ENCODE measurements at regions not wholly inside any gene's neighbourhood (a gene's known extent, or its start where the extent isn't known, plus 50 kb on each side); places are given as distances from the start of the nearest gene placed in this dataset.

GRCh38 chr12:28092396-28092795, 97.9 kb upstream of the CCDC91 start:
- H3F3A ChIP-seq (replicated peaks; ENCODE audit: insufficient read depth), result no peaks in the 10 kb centered on the region
- no peaks in the 10 kb centered on the region for H3K9me2 ChIP-seq
- CTCF ChIA-PET, result no interaction called here
- H3K36me3 ChIP-seq (replicated peaks in 1 of 2; ENCODE audit: control insufficient read depth in 1 of 2, insufficient read depth in 2 of 2, low read length in 1 of 2), result no peaks in the 10 kb centered on the region
- no peaks in the 10 kb centered on the region for H3K79me2 ChIP-seq (ENCODE audit: insufficient read depth)
- no peak overlapping the region for H3K4me2 ChIP-seq
- H3K9me3 ChIP-seq, result no peaks in the 10 kb centered on the region
- no peak overlapping the region for H3K9ac ChIP-seq
- 75% methylated on average over 1 of the region's 4 CpGs for WGBS (ENCODE audit: low lambda C conversion rate)
- no peaks in the 10 kb centered on the region for H4K20me1 ChIP-seq (ENCODE audit: insufficient read depth)
- DNase-seq, result no peak
- H3K4me3 ChIP-seq (ENCODE audit: low read depth in 2 of 2, low read length in 1 of 2), result no peak overlapping the region
- no peak overlapping the region for H3K27ac ChIP-seq (ENCODE audit: low read depth in 2 of 2, low read length in 1 of 2)
- peaks cover under 1 to 18% of the 10 kb centered on the region in 2 experiments; a peak in 3 of 4 replicates for H3K4me1 ChIP-seq (ENCODE audit: control insufficient read depth in 1 of 2, insufficient read depth in 2 of 2, low read depth in 1 of 2, low read length in 1 of 2)
- TF ChIP-seq RXRA (IDR thresholded peaks at IDR 0.05; ENCODE audit: borderline replicate concordance, low read depth) (no peak), EP300 (IDR thresholded peaks at IDR 0.05; ENCODE audit: borderline replicate concordance in 1 of 2, low read depth in 1 of 2, low read length in 1 of 2) (no peak), SIN3A (IDR thresholded peaks at IDR 0.05; ENCODE audit: borderline replicate concordance, low read depth, low read length) (no peak), MXI1 (IDR thresholded peaks at IDR 0.05; ENCODE audit: low read depth, low read length) (no peak), SMC3 (IDR thresholded peaks at IDR 0.05; ENCODE audit: low read depth, low read length) (no peak), TEAD4 (IDR thresholded peaks at IDR 0.05; ENCODE audit: borderline replicate concordance, insufficient read depth) (no peak), RFX5 (IDR thresholded peaks at IDR 0.05; ENCODE audit: low read length) (no peak), RCOR1 (IDR thresholded peaks at IDR 0.05; ENCODE audit: low read length) (no peak), MEF2A (IDR thresholded peaks at IDR 0.05; ENCODE audit: borderline replicate concordance, low read depth) (no peak), ZBTB33 (IDR thresholded peaks at IDR 0.05; ENCODE audit: borderline replicate concordance, low read depth) (no peak), IRF3 (IDR thresholded peaks at IDR 0.05; ENCODE audit: low read depth, low read length) (no peak), FOSL2 (IDR thresholded peaks at IDR 0.05; ENCODE audit: borderline replicate concordance, low read depth) (no peak), NRF1 (IDR thresholded peaks at IDR 0.05; ENCODE audit: low read depth, low read length) (no peak), REST (IDR thresholded peaks at IDR 0.05; ENCODE audit: low read depth, low read length) (no peak), FOXM1 (IDR thresholded peaks at IDR 0.05; ENCODE audit: low read depth) (no peak), FOXJ3 (CRISPR knock-in tag; IDR thresholded peaks at IDR 0.05) (no peak), YY1 (IDR thresholded peaks at IDR 0.05; ENCODE audit: low read depth) (no peak), POLR2AphosphoS5 (IDR thresholded peaks at IDR 0.05; ENCODE audit: low read depth, low read length) (no peak), NFIC (IDR thresholded peaks at IDR 0.05; ENCODE audit: borderline replicate concordance) (no peak)
- no peaks in the 10 kb centered on the region for H3K27me3 ChIP-seq (ENCODE audit: insufficient read depth)
- H2AFZ ChIP-seq (ENCODE audit: low read depth), result no peak overlapping the region
- POLR2A ChIA-PET, result no interaction called here
